Heart left ventricle (tissue), 13 donors: ENCODE measurements at regions not wholly inside any gene's neighbourhood (a gene's known extent, or its start where the extent isn't known, plus 50 kb on each side); places are given as distances from the start of the nearest gene placed in this dataset.

Experiments used
- CTCF ChIP-seq, 12 donors: fragments of 200-600 bp; sonication (generic) in 4 of 12; IDR thresholded peaks; one replicate each; pipeline versions ENCODE4 v1.5.0 to v1.8.0; 2018 to 2022; ENCODE audit warnings: antibody characterized with exemption in 12 of 12, mild to moderate bottlenecking in 5 of 12
- POLR2A ChIP-seq, 2 donors: fragments of 450-650 bp; IDR thresholded peaks; one replicate each; pipeline ENCODE4 v1.6.1; 2017; ENCODE audit warnings: antibody characterized with exemption in 2 of 2, mild to moderate bottlenecking in 2 of 2, moderate library complexity in 2 of 2
- donor health status: ischemic (EF 13 %, LVEDD 7.1; RV severe dilation, severe dysfunction).
- donor health status: DM: no; HTN: yes; CAD: no.
- donor health status: DM: no; HTN: no; CAD: no.
- donor health status: ischemic (EF 25% LVEDD 6.9; RV normal size, moderate dysfunction).
- donor health status: ischemic (EF 25% LVEDD 5.7; RV mildly dilated, moderate dysfunction).
- donor health status: ischemic (EF 35%, LVEDD 5.7; RV mildly dilated, moderate dysfunction).
- donor health status: nonischemic (EF 11% LVEDD 7.7; RV severe dilation, severe dysfunction).
- donor health status: DM: yes; HTN: yes; CAD: no.
- donor health status: PGD.
- donor health status: ischemic (EF 29% LVEDD 5.4; RV normal size, mild dysfunction).
- donor health status: nonischemic (EF 23%, LVEDD 6.1; RV moderate dilation, normal function).

GRCh38 chr5:87099291-87099839 lies 168.3 kb upstream of the RASA1 start:
- TF ChIP-seq POLR2A (IDR thresholded peaks at IDR 0.05) (no peak), CTCF (IDR thresholded peaks at IDR 0.05) (no peak)
